Activated CD8-positive, alpha-beta memory T cell treated with anti-CD3 and anti-CD28 coated beads, Interleukin-2, amount 50 U/mL, for 24 hours (primary cell): ENCODE measurements at regions not wholly inside any gene's neighbourhood (a gene's known extent, or its start where the extent isn't known, plus 50 kb on each side); places are given as distances from the start of the nearest gene placed in this dataset.

Experiments used
- DNase-seq: peaks from one replicate; pipeline ENCODE4 v3.0.0-alpha.2; 2020; ENCODE audit errors: extremely low read depth

GRCh38 chr15:69576948-69577351, 124.3 kb downstream of the RPLP1 start:
- DNase-seq, result no peak

DNA sequence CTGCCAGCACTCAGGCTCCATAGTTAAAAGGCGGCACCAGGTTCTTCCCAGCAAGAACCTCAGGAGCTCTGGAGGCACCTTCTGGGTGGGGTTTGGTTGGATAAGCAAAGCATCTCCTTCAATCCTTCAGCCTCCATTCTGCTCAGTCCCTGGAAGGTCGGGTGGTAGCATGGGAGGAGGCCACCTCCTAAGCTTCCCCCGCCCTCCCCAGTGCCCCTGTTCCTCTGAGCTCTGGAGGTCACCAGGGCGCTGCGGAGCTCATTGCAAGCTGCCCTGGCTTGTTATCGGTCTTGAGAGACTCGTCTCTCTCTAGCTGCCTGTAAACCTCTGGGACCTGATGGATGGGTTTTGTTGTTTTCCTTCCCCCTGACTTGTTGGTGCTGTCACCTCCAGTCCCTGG, 124.8 kb downstream of the RPLP1 start:
- no peak for DNase-seq

- DNase-seq, result no peak
Measured at GRCh38 chr15:69578252-69578651, 125.6 kb downstream of the RPLP1 start.

DNA sequence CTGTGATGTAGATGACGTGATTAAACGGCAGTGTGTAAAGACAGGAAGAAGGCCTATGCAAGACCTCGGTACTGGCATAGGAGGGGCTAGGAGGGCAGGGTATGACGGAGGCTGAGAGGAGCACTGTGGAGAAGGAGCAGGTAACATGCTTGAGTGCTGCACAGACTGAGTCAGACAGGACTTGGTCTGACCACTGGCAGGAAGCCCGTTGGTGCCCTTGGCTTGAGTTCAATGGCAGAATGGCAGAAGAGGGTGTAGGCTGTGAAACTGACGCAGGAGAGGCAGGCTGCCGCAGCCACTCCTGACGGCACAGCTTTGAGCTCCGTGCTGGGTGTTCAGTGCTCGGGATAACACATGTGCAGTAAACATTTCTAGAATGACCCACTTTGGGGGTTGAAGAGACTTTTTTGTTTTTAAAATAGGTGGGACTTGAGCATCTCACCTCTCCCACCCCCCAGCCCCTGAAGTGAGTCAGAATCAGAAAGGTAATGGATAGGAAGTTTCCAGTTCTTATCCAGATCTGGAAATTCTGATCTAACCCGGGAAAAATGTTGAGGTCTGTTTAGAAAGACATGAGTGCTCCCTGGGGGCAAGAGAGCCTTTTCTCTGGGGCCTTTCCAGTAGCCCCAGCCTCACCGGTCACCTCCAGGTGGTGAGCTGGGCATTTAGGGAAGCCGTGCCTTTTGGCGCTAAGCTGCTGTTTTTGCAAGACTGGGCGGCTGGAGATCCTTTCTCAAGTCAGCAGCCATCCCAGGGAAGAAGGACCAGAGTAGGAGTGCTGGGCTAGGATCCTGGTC, 126.4 kb downstream of the RPLP1 start:
- DNase-seq, result no peak

- no peak for DNase-seq
Measured at GRCh38 chr15:69579950-69580618, 127.5 kb downstream of the RPLP1 start.

- DNase-seq, result no peak
Measured at GRCh38 chr15:69583626-69584025, 131.0 kb downstream of the RPLP1 start.

DNA sequence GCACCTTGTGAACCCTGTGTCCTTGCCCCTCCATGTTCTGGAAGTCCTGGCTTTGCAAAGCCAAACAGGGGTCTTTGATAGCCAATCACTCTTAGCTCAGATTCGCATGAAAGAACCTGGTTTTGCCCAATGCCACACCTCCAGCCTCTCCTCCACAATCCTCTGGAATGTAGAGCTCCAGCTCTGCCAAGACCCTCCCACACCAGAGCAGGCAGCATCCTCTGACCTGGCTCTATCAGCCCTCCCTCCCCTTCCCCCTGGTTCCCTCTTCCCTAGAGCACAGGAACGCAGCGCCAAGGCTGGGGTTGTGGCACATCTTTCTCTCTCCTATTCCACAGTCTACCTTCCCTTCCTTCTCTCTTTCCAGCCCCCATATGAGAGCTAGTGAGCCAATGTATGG, 133.3 kb downstream of the RPLP1 start:
- DNase-seq, result no peak

GRCh38 chr15:69586721-69587120, 134.1 kb downstream of the RPLP1 start:
- DNase-seq, result no peak

- DNase-seq, result no peak
Measured at GRCh38 chr15:69587723-69588426, 135.3 kb downstream of the RPLP1 start.

DNA sequence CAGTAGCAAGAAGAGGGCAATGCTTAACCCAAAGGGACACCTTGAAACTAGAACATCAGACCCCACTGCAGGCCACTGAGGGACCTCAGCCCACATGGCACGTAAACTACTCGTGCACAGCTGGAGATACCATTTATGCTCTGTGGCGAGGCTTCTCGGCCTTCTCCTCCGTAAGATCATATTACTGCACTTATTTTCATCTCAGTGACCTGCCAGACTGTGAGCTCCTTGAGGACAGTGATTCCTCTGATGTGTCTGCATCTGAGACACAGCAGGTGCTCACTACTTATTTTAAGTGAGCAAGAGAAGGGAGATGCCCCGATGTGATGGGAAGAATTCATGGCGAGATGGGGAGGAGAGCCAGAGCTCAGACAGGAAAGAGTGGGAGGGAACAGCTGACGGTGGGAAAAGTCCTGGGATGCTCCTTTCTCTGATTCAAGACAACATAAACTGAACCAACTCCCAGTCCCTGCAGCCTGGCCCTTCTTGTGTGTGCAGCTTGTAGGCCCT, 137.6 kb downstream of the RPLP1 start:
- no peak for DNase-seq

GRCh38 chr15:69590932-69591524, 138.4 kb downstream of the RPLP1 start:
- DNase-seq, result no peak

DNA sequence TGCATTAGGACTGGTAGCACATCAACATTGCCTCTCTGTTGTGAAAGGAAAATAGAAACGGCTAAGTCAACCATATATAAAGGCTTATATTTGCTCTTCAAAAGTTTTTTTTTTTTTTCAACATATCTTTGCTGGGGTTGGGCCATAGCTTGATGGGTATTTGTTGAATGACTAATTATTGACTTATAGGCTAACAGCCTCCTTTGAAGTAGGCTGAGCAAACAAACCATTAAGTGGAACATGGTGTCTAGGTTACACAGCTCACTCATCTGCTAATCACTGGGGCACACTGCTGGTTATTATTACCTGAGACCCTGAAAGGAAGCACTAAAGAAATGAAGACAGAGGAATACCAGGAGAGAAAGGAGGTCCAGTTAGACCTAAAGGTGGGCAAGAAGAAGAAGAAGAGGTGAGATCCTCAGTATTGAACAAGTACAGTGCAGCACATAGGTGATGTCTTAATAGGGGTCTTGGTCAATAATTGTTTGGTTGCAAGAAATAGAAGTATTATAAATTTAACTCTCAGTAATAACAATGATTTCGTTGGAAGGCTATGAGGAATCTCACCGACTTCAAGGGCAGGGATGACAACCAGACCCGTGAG, 139.4 kb downstream of the RPLP1 start:
- DNase-seq, result no peak

DNA sequence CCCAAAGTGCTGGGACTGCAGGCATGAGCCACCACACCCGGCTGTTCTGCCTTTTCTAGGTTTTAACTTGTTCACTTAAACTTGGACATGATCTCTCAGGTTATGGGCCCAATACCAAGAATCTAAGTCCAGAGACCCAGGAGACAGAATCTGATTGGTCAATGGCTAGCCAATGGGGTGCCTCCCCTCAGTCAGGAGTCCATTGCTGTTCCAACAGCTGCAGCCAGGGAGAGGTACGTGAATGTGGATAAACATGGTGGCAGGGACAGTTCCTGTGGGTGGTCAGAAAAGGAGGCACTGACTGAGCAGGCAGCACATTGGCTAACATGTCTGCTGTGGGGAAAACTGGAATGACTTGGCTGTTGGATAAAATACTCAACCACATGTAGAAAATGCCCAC, 140.3 kb downstream of the RPLP1 start:
- no peak for DNase-seq

- no peak for DNase-seq
Measured at GRCh38 chr15:69593488-69593887, 140.9 kb downstream of the RPLP1 start.

DNA sequence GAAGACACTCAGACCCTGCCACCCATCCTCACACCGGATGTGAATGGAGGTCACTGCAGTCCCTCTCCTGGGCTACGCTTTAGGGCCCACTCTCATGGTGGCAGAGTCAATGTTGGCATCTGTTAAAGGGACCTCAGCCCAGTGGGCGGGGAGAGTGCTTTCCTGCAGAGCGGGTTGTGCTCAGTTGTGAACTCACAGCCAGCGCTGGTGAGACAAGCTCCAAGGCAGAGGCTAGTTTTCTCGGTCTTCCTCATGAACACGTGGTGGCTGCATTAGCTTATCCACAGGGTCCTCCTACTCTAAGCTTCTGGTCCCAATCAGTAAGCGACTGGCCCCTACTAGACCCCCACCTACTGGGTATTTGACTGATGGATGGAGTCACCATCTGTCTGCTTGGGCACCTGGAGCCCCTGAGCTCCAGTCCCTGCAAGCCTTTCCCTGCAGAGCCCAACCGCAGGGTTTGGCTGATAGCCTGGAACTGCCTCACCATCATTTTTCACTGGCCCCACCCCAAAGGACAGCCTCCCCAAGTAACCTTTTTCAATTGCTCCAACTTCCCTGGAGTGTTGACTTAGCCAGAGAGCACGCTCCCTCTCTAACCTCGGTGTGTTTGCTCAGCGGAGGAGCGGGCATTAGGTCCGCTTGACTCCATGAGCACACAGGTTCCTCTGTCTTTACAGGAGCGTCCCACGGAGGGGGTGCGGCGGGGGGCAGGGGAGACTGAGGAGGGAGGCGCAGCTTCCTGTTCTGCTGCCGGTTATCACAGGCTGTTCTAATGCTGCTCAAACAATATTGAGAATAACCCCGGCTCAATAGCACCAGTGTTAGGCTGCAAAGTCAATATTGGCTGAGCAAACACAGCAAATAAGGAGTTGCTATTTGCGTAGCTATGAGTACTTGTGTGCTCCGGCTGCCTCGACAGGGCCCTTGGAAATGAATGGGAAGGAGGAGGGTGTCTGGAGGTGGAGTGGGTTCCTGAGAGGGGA, 141.7 kb downstream of the RPLP1 start:
- no peak for DNase-seq

DNA sequence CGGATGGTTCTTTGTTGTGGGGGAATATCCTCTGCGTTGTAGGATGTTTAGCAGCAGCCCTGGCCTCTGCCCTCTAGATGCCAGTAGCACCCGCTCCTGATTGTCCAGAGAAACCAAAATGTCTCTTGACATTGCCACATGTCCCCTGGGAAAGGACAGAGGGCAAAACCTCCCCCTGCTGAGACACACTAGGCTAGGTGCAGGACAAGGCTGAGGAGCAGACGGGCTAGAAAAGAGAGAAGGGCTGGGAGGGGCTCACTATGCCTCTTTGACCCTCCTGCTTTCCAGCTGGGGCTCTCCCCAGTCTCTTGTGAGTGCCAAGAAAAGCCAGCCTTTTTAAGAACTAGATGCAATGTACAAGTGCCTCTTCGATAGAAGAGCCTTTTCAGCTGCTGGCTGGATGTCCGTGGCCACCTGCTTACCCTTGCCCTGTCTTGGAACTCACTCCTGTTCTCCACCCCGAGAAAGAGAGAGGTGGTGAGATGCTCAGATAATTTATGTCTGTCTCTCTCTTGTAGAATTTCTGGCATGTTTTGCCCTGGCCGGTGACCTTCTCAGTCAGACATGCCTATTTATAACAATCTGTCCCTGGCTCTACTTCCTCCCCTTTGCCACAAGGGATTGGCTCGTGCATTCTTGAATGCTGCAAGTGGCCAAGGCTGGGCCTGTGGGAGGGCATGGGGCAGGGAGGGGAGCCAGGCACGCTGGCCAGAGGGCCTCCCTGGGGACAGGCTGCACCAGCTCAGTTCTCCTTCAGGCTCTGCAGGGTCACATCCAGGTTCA, 142.6 kb downstream of the RPLP1 start:
- no peak for DNase-seq

- no peak for DNase-seq
Measured at GRCh38 chr15:69597061-69597592, 144.5 kb downstream of the RPLP1 start.

DNA sequence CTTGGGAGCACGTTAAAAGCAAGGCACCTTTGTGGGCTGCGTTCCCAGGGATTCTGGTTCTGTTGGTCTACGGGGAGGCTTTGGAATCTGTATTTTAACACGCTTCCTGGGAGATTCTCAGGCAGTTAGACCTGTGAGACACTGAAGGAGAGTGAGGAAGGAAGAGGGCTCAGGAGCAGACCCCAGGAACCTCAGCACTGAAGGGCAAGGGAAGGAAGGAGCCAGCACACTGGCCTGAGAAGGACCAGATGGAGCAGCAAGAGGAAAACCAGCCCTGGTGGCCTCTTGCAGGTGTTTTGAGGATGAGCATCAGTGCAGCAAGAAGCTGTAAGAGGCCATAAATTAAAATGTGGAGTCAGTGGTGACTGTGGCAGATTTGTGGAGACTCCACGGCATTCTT, 146.7 kb downstream of the RPLP1 start:
- no peak for DNase-seq

- DNase-seq, result no peak
Measured at GRCh38 chr15:69600556-69601085, 148.0 kb downstream of the RPLP1 start.
